Fibroblast of upper back skin (primary cell): ENCODE measurements at regions not wholly inside any gene's neighbourhood (a gene's known extent, or its start where the extent isn't known, plus 50 kb on each side); places are given as distances from the start of the nearest gene placed in this dataset.
A peak's percentile ranks its signal among the peaks of the same experiment; 100 is the strongest.
"Not testable (repeated sequence)": the region's sequence is repeated elsewhere in the genome, so short reads cannot be mapped to it uniquely, and the experiment has no call there.

Experiments used
- DNase-seq: peaks from one replicate; pipeline ENCODE4 v3.0.0-alpha.2; 2013

GRCh38 chr4:25981749-25982148, 67.7 kb downstream of the SMIM20 start:
- DNase-seq: no peak

GRCh38 chr4:25982962-25983361, 68.9 kb downstream of the SMIM20 start:
- no peak for DNase-seq

- no peak for DNase-seq
Observed at GRCh38 chr4:25984266-25984665, 70.2 kb downstream of the SMIM20 start.

- DNase-seq: no peak
Observed at GRCh38 chr4:25984796-25985195, 70.8 kb downstream of the SMIM20 start.

GRCh38 chr4:25986807-25987206, 72.8 kb downstream of the SMIM20 start:
- DNase-seq: no peak

GRCh38 chr4:25991340-25991739, 77.3 kb downstream of the SMIM20 start:
- DNase-seq: no peak

GRCh38 chr4:25993395-25994185, 79.6 kb downstream of the SMIM20 start:
- peak; percentile 37 for DNase-seq

- DNase-seq: peak; percentile 69
Observed at GRCh38 chr4:25994577-25994976, 80.6 kb downstream of the SMIM20 start.

GRCh38 chr4:26000274-26000950, 86.4 kb downstream of the SMIM20 start:
- DNase-seq: peak; percentile 55

GRCh38 chr4:26001413-26001812, 87.4 kb downstream of the SMIM20 start:
- DNase-seq: no peak

- no peak for DNase-seq
Observed at GRCh38 chr4:26001816-26002215, 87.8 kb downstream of the SMIM20 start.

- DNase-seq: no peak
Observed at GRCh38 chr4:26003056-26003455, 89.0 kb downstream of the SMIM20 start.

- no peak for DNase-seq
Observed at GRCh38 chr4:26004290-26004689, 90.3 kb downstream of the SMIM20 start.

GRCh38 chr4:26005764-26006163, 91.7 kb downstream of the SMIM20 start:
- DNase-seq: no peak

GRCh38 chr4:26008737-26009136, 94.7 kb downstream of the SMIM20 start:
- no peak for DNase-seq

- DNase-seq: no peak
Observed at GRCh38 chr4:26009502-26009901, 95.5 kb downstream of the SMIM20 start.

- DNase-seq: no peak
Observed at GRCh38 chr4:26010304-26010703, 96.3 kb downstream of the SMIM20 start.

GRCh38 chr4:26013629-26014028, 99.6 kb downstream of the SMIM20 start:
- no peak for DNase-seq

- DNase-seq: peak; percentile 99
Observed at GRCh38 chr4:26015133-26015651, 101.2 kb downstream of the SMIM20 start.

- DNase-seq: no peak
Observed at GRCh38 chr4:26015906-26016305, 101.9 kb downstream of the SMIM20 start.

- no peak for DNase-seq
Observed at GRCh38 chr4:26017531-26017930, 103.5 kb downstream of the SMIM20 start.

- DNase-seq: not testable (repeated sequence)
Observed at GRCh38 chr4:26017961-26018700, 104.1 kb downstream of the SMIM20 start.

GRCh38 chr4:26020083-26020668, 106.2 kb downstream of the SMIM20 start:
- peak; percentile 39 for DNase-seq
